Esophagus squamous epithelium (tissue), 5 donors: ENCODE measurements at regions not wholly inside any gene's neighbourhood (a gene's known extent, or its start where the extent isn't known, plus 50 kb on each side); places are given as distances from the start of the nearest gene placed in this dataset.
A peak's percentile ranks its signal among the peaks of the same experiment; 100 is the strongest.

ENCODE experiments used
- DNase-seq: peaks from one replicate; lab custom pipeline; 2025; lab: John Stamatoyannopoulos, UW
- H3K27ac ChIP-seq, 4 donors: fragments of 200-600 bp; sonication (generic); one replicate each; pipeline ENCODE4 v1.5.1; 2016 to 2019; ENCODE audit warnings: mild to moderate bottlenecking in 1 of 4
- H3K27me3 ChIP-seq, 4 donors: fragments of 200-600 bp; sonication (generic); 1 replicate in 3 of 4; 2 replicates in 1 of 4; pipeline versions ENCODE4 v1.5.1 to v1.6.0; 2017 to 2021; ENCODE audit warnings: antibody characterized with exemption in 1 of 4
- H3K36me3 ChIP-seq, 3 donors: fragments of 200-600 bp; sonication (generic); one replicate each; pipeline ENCODE4 v1.5.1; 2016 to 2019
- H3K4me1 ChIP-seq, 3 donors: fragments of 200-600 bp; sonication (generic); one replicate each; pipeline ENCODE4 v1.5.1; 2017 to 2019
- H3K4me3 ChIP-seq, 4 donors: fragments of 200-600 bp; sonication (generic); 1 replicate in 3 of 4; 2 replicates in 1 of 4; pipeline ENCODE4 v1.5.1; 2016 to 2019; ENCODE audit warnings: mild to moderate bottlenecking in 2 of 4, moderate library complexity in 1 of 4
- H3K9me3 ChIP-seq, 3 donors: fragments of 200-600 bp; sonication (generic); one replicate each; pipeline ENCODE4 v1.5.1; 2016 to 2019
- POLR2A ChIP-seq, 4 donors: fragments of 450-650 bp; IDR thresholded peaks; one replicate each; pipeline ENCODE4 v1.6.1; 2017; ENCODE audit warnings: antibody characterized with exemption in 4 of 4, mild to moderate bottlenecking in 4 of 4, moderate library complexity in 3 of 4
- WGBS, 2 donors: methylation state at CpG; one replicate each; pipeline ENCODE4 v1.1.5; 2018; 5-methylcytosine and 5-hydroxymethylcytosine counted together
- intact Hi-C: fragments of 100-400 bp; cut with DNase I; formaldehyde crosslinking; loops from one replicate; pipeline ENCODE4 v1.15.0; 2022
- TF ChIP-seq, protein P1 (sequence below), 6 experiments: fragments of 450-650 bp in 4 of 6; fragments of 200-600 bp in 2 of 6; sonication (generic) in 2 of 6; IDR thresholded peaks; one replicate each; pipeline ENCODE4 v1.5.1; 2016 to 2019; ENCODE audit warnings: antibody characterized with exemption in 6 of 6, mild to moderate bottlenecking in 4 of 6, moderate library complexity in 4 of 6
- donor health status: DM: yes; HTN: yes; CAD: no.

DNA sequence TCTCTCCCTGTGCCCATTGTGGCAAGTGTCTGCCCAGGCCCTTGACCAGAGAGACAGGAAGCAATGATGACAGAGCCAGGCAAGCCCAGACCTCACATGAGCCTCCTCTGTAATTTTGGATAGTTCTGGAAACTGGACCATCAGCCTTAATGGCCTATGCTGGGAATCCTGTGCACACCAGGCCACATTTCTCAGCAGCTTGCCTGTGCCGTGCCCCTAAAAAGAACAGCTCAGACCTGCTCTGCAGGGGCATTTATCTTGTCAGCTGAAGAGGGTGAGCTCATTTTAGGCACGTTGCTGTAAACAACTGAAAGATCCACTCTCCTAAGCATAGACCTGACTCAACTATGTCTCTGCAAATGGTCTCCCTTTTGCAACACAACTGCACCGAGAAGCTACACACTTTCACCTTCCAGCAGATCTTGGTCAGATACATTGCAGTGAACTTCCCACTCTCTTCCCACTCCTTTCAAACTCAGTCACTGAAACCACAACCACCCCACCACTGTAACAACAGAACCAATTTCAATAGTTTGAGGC, 53.5 kb upstream of the BACH1 start:
- 29 to 57% methylated on average over 1 to 3 of the region's 3 CpGs for WGBS, 2 donors
- Histone ChIP-seq H3K4me3 (no peak overlapping the region), H3K27ac (peak overlapping the region; percentile 1 to 44 (median 20)), H3K36me3 (no peaks in the 10 kb centered on the region), H3K4me1 (peaks cover 0 to 17% (median 3%) of the 10 kb centered on the region in 3 donors), H3K27me3 (no peaks in the 10 kb centered on the region), H3K9me3 (no peaks in the 10 kb centered on the region)
- no peak for DNase-seq
- intact Hi-C loops = no loop called here
- TF ChIP-seq POLR2A (IDR thresholded peaks at IDR 0.05) = no peak

GRCh38 chr21:29245863-29246262, 52.9 kb upstream of the BACH1 start:
- H3K36me3 ChIP-seq = no peaks in the 10 kb centered on the region
- no peak for DNase-seq
- no peak overlapping the region for H3K4me3 ChIP-seq
- intact Hi-C loops = no loop called here
- H3K27ac ChIP-seq = no peak overlapping the region
- no peaks in the 10 kb centered on the region for H3K27me3 ChIP-seq
- H3K9me3 ChIP-seq = no peaks in the 10 kb centered on the region
- peaks cover 0 to 17% (median 3%) of the 10 kb centered on the region in 3 donors for H3K4me1 ChIP-seq
- TF ChIP-seq, protein P1, sequence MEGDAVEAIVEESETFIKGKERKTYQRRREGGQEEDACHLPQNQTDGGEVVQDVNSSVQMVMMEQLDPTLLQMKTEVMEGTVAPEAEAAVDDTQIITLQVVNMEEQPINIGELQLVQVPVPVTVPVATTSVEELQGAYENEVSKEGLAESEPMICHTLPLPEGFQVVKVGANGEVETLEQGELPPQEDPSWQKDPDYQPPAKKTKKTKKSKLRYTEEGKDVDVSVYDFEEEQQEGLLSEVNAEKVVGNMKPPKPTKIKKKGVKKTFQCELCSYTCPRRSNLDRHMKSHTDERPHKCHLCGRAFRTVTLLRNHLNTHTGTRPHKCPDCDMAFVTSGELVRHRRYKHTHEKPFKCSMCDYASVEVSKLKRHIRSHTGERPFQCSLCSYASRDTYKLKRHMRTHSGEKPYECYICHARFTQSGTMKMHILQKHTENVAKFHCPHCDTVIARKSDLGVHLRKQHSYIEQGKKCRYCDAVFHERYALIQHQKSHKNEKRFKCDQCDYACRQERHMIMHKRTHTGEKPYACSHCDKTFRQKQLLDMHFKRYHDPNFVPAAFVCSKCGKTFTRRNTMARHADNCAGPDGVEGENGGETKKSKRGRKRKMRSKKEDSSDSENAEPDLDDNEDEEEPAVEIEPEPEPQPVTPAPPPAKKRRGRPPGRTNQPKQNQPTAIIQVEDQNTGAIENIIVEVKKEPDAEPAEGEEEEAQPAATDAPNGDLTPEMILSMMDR (IDR thresholded peaks at IDR 0.05) = no peak
- TF ChIP-seq POLR2A (IDR thresholded peaks at IDR 0.05) = no peak

DNA sequence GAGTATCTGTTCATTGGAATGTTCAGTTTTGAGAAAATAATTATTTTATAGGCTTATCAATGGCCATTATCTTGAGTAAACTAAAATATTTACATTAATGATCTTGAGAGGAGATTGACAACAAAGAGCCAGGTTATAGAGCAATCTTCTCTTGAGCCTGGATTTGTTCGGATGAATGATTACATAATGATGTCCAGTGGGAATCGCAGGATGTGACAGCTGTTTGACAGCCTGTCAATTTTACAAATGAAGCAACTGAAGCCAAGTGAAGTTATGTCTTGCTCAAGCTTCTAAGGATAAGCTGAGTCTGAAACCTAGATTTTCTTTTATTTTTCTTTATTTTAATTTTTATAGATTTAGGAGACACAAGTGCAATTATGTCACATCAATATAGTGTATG, 52.1 kb upstream of the BACH1 start:
- WGBS, 2 donors = 74 to 87% methylated on average over 2 of the region's 2 CpGs
- Histone ChIP-seq H3K4me3 (no peak overlapping the region), H3K4me1 (peaks cover 0 to 17% (median 3%) of the 10 kb centered on the region in 3 donors), H3K27ac (no peak overlapping the region), H3K27me3 (no peaks in the 10 kb centered on the region), H3K36me3 (no peaks in the 10 kb centered on the region), H3K9me3 (no peaks in the 10 kb centered on the region)
- no peak for DNase-seq
- intact Hi-C loops = no loop called here
- TF ChIP-seq, protein P1 (IDR thresholded peaks at IDR 0.05) = no peak
- TF ChIP-seq POLR2A (IDR thresholded peaks at IDR 0.05) = no peak

DNA sequence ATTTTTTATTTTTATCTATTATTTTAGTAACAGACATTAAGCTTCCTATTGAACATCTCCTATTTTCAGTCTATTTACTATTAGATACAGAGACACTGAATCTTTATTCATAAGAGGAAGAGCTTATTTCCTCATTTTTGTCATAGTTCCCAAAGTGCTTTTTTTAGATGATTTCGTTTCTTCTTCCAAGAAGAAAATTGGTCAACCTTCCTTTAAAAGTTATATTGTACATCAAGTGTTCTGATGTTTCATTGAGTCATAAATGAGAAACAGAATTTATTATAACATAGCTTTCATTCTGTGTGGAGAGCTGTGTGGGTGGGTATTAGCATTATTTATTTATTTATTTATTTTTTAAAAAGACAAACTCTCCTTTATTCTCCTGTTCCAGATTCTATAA, 50.6 kb upstream of the BACH1 start:
- no peaks in the 10 kb centered on the region for H3K36me3 ChIP-seq
- peaks cover 0 to 3% (median 2%) of the 10 kb centered on the region in 3 donors for H3K9me3 ChIP-seq
- WGBS, 2 donors = 17 to 21% methylated on average over 1 of the region's 1 CpG
- H3K27me3 ChIP-seq = no peaks in the 10 kb centered on the region
- intact Hi-C loops = no loop called here
- DNase-seq = no peak
- H3K27ac ChIP-seq = no peak overlapping the region
- no peak for TF ChIP-seq POLR2A (IDR thresholded peaks at IDR 0.05)
- TF ChIP-seq, protein P1 (IDR thresholded peaks at IDR 0.05) = no peak
- H3K4me1 ChIP-seq = peaks cover 0 to 12% (median 3%) of the 10 kb centered on the region in 3 donors
- H3K4me3 ChIP-seq = no peak overlapping the region
